Activated T-cell treated with anti-CD3 and anti-CD28 coated beads, Interleukin-2, amount 50 U/mL, for 72 hours (primary cell): ENCODE measurements at regions not wholly inside any gene's neighbourhood (a gene's known extent, or its start where the extent isn't known, plus 50 kb on each side); places are given as distances from the start of the nearest gene placed in this dataset.
A peak's percentile ranks its signal among the peaks of the same experiment; 100 is the strongest.

Source experiments
- ATAC-seq, 2 donors: fragments of 150-1000 bp; cut with Tn5 transposase; replicated peaks in 1 of 2; 2 replicates each; pipeline ENCODE4 v1.10.0; 2021; ENCODE audit warnings: moderate library complexity in 2 of 2, mild to moderate bottlenecking in 1 of 2
- DNase-seq, 2 donors: peaks; one replicate each; pipeline ENCODE4 v3.0.0; 2021 to 2022; ENCODE audit warnings: mixed read lengths in 1 of 2
- H3K27ac Mint-ChIP-seq: one replicate; pipeline ENCODE4 v1.8.0; 2022; ENCODE audit warnings: mild to moderate bottlenecking, moderate library complexity, mixed read lengths
- H3K27me3 Mint-ChIP-seq: one replicate; pipeline ENCODE4 v1.8.0; 2022; ENCODE audit warnings: low read depth, mixed read lengths
- H3K36me3 Mint-ChIP-seq, 2 donors: one replicate each; pipeline ENCODE4 v1.8.0; 2022; ENCODE audit warnings: mixed read lengths in 2 of 2, mild to moderate bottlenecking in 1 of 2; ENCODE audit not compliant: insufficient read depth in 2 of 2
- H3K4me1 Mint-ChIP-seq: one replicate; pipeline ENCODE4 v1.8.0; 2022; ENCODE audit warnings: low read depth, mixed read lengths
- H3K4me3 Mint-ChIP-seq, 2 donors: one replicate each; pipeline ENCODE4 v1.8.0; 2022; ENCODE audit warnings: mild to moderate bottlenecking in 2 of 2, mixed read lengths in 2 of 2, moderate library complexity in 2 of 2
- H3K9me3 Mint-ChIP-seq, 2 donors: one replicate each; pipeline ENCODE4 v1.8.0; 2022; ENCODE audit warnings: mixed read lengths in 2 of 2

DNA sequence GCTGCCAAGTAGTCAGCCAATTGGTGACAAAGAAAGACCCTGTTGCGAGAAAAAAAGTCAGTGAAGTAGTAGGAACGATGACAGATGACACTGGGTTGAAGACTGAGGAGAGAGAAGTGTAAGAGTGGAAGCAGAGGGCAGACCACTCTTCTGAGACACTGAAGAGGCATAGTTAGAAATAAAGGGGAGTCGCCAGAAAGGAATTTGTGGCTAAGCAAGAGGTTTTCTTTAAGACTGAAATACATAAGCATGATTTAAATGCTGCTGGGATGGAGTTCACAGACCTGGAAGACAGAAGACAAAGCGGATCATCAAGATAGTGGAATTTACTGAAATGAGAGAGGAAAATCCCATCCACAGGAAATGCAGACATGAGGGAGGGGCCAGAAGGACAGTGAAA lies 56.2 kb upstream of the USPL1 start:
- H3K9me3 Mint-ChIP-seq, result no peaks in the 10 kb centered on the region
- peaks cover 18% of the 10 kb centered on the region for H3K27me3 Mint-ChIP-seq

DNA sequence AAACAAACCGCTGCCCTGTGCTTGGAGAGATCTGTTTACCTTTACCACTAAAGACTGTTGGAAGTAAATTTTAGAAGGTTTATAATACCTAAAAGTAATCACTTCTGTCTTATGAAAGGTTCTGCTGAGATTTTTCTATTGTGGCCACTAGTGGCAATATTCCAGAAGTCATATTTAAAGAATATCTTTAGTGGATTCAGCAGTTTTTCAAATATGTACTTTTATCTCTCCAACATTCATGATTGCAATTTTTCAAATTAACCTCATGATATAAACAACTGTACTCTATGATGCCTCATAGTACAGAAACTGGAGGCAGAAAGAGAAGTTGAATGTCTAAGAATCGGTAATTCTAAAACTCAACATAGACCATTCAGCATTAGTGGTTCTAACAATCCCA lies 53.2 kb upstream of the USPL1 start:
- DNase-seq (no peak), ATAC-seq (no peak)
- Mint-ChIP-seq H3K27ac (no peak overlapping the region), H3K27me3 (peaks cover 18% of the 10 kb centered on the region), H3K36me3 (no peaks in the 10 kb centered on the region), H3K4me3 (no peak overlapping the region), H3K4me1 (peaks cover 8% of the 10 kb centered on the region), H3K9me3 (no peaks in the 10 kb centered on the region)

More for the DNA sequence above, 56.2 kb upstream of the USPL1 start:
- H3K4me3 Mint-ChIP-seq, result no peak overlapping the region
- no peak for DNase-seq
- no peak for ATAC-seq
- no peaks in the 10 kb centered on the region for H3K36me3 Mint-ChIP-seq
- no peak overlapping the region for H3K27ac Mint-ChIP-seq
- H3K4me1 Mint-ChIP-seq, result peaks cover 5% of the 10 kb centered on the region

DNA sequence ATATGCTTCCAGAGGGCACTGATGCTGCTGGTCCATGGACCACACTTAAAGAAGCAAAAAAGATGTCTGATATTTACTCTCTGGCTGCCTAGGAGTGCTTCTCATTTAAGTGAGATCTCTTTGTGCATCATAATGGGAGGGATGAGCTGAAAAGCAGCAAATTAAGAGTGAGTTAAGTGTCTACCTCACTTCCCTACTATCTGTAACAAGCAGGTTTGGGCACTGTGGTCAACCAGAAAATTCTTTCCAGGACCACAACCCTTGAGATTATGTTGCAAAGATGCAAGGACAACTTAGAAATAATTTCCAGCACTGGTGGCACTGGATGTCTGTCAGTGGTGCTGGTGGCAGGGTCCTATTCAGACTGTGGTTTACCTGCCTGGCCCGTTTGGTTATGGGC lies 52.1 kb upstream of the USPL1 start:
- DNase-seq (no peak), ATAC-seq (peak in 1 of 2 donors; percentile 20)
- no peaks in the 10 kb centered on the region for H3K36me3 Mint-ChIP-seq
- H3K9me3 Mint-ChIP-seq, result no peaks in the 10 kb centered on the region
- H3K4me1 Mint-ChIP-seq, result peaks cover 19% of the 10 kb centered on the region
- peaks cover 11% of the 10 kb centered on the region for H3K27me3 Mint-ChIP-seq
- H3K4me3 Mint-ChIP-seq, result no peak overlapping the region
- no peak overlapping the region for H3K27ac Mint-ChIP-seq

DNA sequence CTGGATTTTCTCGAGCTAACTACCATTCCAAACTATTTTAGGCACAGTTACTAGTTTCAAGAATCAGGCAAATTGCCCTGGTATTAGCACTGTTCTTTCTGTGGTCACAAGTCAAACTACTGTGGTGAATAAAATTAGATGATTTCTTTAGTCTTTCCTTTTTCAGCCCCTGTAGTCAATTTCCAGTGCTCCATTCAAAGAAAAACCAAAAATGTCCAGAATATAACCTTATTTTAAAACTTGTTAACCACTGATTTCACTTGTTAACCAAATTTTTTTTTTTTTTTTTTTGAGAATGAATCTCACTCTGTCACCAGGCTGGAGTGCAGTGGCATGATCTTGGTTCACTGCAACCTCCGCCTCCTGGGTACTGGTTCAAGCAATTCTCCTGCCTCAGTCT lies 50.6 kb upstream of the USPL1 start:
- H3K4me1 Mint-ChIP-seq, result peaks cover 29% of the 10 kb centered on the region
- H3K27me3 Mint-ChIP-seq, result no peaks in the 10 kb centered on the region
- H3K4me3 Mint-ChIP-seq, result no peak overlapping the region
- DNase-seq, result no peak
- no peak overlapping the region for H3K27ac Mint-ChIP-seq
- no peaks in the 10 kb centered on the region for H3K9me3 Mint-ChIP-seq
- ATAC-seq, result no peak
- no peaks in the 10 kb centered on the region for H3K36me3 Mint-ChIP-seq
